ENCODE measurements at regions not wholly inside any gene's neighbourhood (a gene's known extent, or its start where the extent isn't known, plus 50 kb on each side); places are given as distances from the start of the nearest gene placed in this dataset.

GRCh38 chr21:28657566-28657965 is 335.1 kb downstream of the LTN1 start:
- H3K4me3 Mint-ChIP-seq = no peak overlapping the region

GRCh38 chr21:28655471-28655870 is 337.2 kb downstream of the LTN1 start:
- H3K27me3 Mint-ChIP-seq = no peaks in the 10 kb centered on the region
- H3K9me3 Mint-ChIP-seq (ENCODE audit: low read depth) = peaks cover 3% of the 10 kb centered on the region
- no peak for ATAC-seq
- H3K4me3 Mint-ChIP-seq = no peak overlapping the region
- no peak for DNase-seq
- H3K27ac Mint-ChIP-seq = no peak overlapping the region
- peaks cover 6% of the 10 kb centered on the region for H3K4me1 Mint-ChIP-seq
- peaks cover 5% of the 10 kb centered on the region for H3K36me3 Mint-ChIP-seq
- CTCF ChIA-PET = no interaction called here

More at GRCh38 chr21:28657566-28657965, 335.1 kb downstream of the LTN1 start:
- ATAC-seq (no peak), DNase-seq (no peak)
- H3K27me3 Mint-ChIP-seq = no peaks in the 10 kb centered on the region
- CTCF ChIA-PET = no interaction called here
- peaks cover 6% of the 10 kb centered on the region for H3K4me1 Mint-ChIP-seq
- peaks cover 7% of the 10 kb centered on the region for H3K36me3 Mint-ChIP-seq
- no peak overlapping the region for H3K27ac Mint-ChIP-seq
- peaks cover 3% of the 10 kb centered on the region for H3K9me3 Mint-ChIP-seq (ENCODE audit: low read depth)

- Mint-ChIP-seq H3K9me3 (ENCODE audit: low read depth) (peaks cover 3% of the 10 kb centered on the region), H3K4me3 (no peak overlapping the region), H3K4me1 (peaks cover 6% of the 10 kb centered on the region), H3K36me3 (peaks cover 5% of the 10 kb centered on the region), H3K27me3 (no peaks in the 10 kb centered on the region), H3K27ac (no peak overlapping the region)
- CTCF ChIA-PET = no interaction called here
- ATAC-seq (no peak), DNase-seq (no peak)
These were observed 338.3 kb downstream of the LTN1 start for GRCh38 chr21:28654406-28654805.

- no peak for ATAC-seq
- H3K4me3 Mint-ChIP-seq = no peak overlapping the region
- H3K4me1 Mint-ChIP-seq = peaks cover 6% of the 10 kb centered on the region
- DNase-seq = no peak
- peaks cover 9% of the 10 kb centered on the region for H3K36me3 Mint-ChIP-seq
- no peaks in the 10 kb centered on the region for H3K27me3 Mint-ChIP-seq
- H3K9me3 Mint-ChIP-seq (ENCODE audit: low read depth) = no peaks in the 10 kb centered on the region
- CTCF ChIA-PET = no interaction called here
- no peak overlapping the region for H3K27ac Mint-ChIP-seq
These were observed 347.9 kb downstream of the LTN1 start for GRCh38 chr21:28644762-28645161.

GRCh38 chr21:28642891-28643290 is 349.8 kb downstream of the LTN1 start:
- CTCF ChIA-PET = no interaction called here
- no peaks in the 10 kb centered on the region for H3K27me3 Mint-ChIP-seq
- no peak for ATAC-seq
- H3K9me3 Mint-ChIP-seq (ENCODE audit: low read depth) = peaks cover 4% of the 10 kb centered on the region
- H3K4me3 Mint-ChIP-seq = no peak overlapping the region
- peaks cover 17% of the 10 kb centered on the region for H3K36me3 Mint-ChIP-seq
- H3K4me1 Mint-ChIP-seq = peaks cover 7% of the 10 kb centered on the region
- H3K27ac Mint-ChIP-seq = no peak overlapping the region
- DNase-seq = no peak

GRCh38 chr21:28641731-28642130 is 350.9 kb downstream of the LTN1 start:
- CTCF ChIA-PET = no interaction called here
- peaks cover 17% of the 10 kb centered on the region for H3K36me3 Mint-ChIP-seq
- no peak overlapping the region for H3K27ac Mint-ChIP-seq
- H3K4me1 Mint-ChIP-seq = peaks cover 15% of the 10 kb centered on the region
- no peaks in the 10 kb centered on the region for H3K27me3 Mint-ChIP-seq
- peaks cover 4% of the 10 kb centered on the region for H3K9me3 Mint-ChIP-seq (ENCODE audit: low read depth)
- ATAC-seq (no peak), DNase-seq (no peak)
- H3K4me3 Mint-ChIP-seq = no peak overlapping the region

- Mint-ChIP-seq H3K9me3 (ENCODE audit: low read depth) (peaks cover 4% of the 10 kb centered on the region), H3K36me3 (peaks cover 20% of the 10 kb centered on the region), H3K4me1 (peaks cover 21% of the 10 kb centered on the region), H3K27me3 (no peaks in the 10 kb centered on the region), H3K4me3 (no peak overlapping the region), H3K27ac (no peak overlapping the region)
- ATAC-seq (no peak), DNase-seq (no peak)
- CTCF ChIA-PET = no interaction called here
These were observed 352.4 kb downstream of the LTN1 start for GRCh38 chr21:28640326-28640725.

GRCh38 chr21:28639737-28640136 is 352.9 kb downstream of the LTN1 start:
- CTCF ChIA-PET = no interaction called here
- Mint-ChIP-seq H3K9me3 (ENCODE audit: low read depth) (peaks cover 4% of the 10 kb centered on the region), H3K36me3 (peaks cover 20% of the 10 kb centered on the region), H3K4me3 (no peak overlapping the region), H3K4me1 (peaks cover 21% of the 10 kb centered on the region), H3K27ac (no peak overlapping the region), H3K27me3 (no peaks in the 10 kb centered on the region)
- no peak for DNase-seq
- ATAC-seq = no peak

GRCh38 chr21:28636752-28637691 is 355.7 kb downstream of the LTN1 start:
- Mint-ChIP-seq H3K27ac (peak overlapping the region; percentile 49), H3K4me3 (no peak overlapping the region), H3K4me1 (peaks cover 23% of the 10 kb centered on the region), H3K36me3 (peaks cover 14% of the 10 kb centered on the region), H3K9me3 (ENCODE audit: low read depth) (peaks cover 4% of the 10 kb centered on the region), H3K27me3 (no peaks in the 10 kb centered on the region)
- DNase-seq (peak; percentile 49), ATAC-seq (peak; percentile 66)
- CTCF ChIA-PET = no interaction called here

GRCh38 chr21:28635541-28635940 is 357.1 kb downstream of the LTN1 start:
- CTCF ChIA-PET = no interaction called here
- no peak overlapping the region for H3K4me3 Mint-ChIP-seq
- peaks cover 14% of the 10 kb centered on the region for H3K36me3 Mint-ChIP-seq
- H3K27me3 Mint-ChIP-seq = no peaks in the 10 kb centered on the region
- peaks cover 21% of the 10 kb centered on the region for H3K4me1 Mint-ChIP-seq
- H3K9me3 Mint-ChIP-seq (ENCODE audit: low read depth) = peaks cover 6% of the 10 kb centered on the region
- no peak for DNase-seq
- no peak for ATAC-seq
- H3K27ac Mint-ChIP-seq = no peak overlapping the region

GRCh38 chr21:28633839-28634555 is 358.7 kb downstream of the LTN1 start:
- Mint-ChIP-seq H3K9me3 (ENCODE audit: low read depth) (peaks cover 3% of the 10 kb centered on the region), H3K36me3 (peaks cover 9% of the 10 kb centered on the region), H3K27ac (no peak overlapping the region), H3K27me3 (no peaks in the 10 kb centered on the region), H3K4me1 (peaks cover 16% of the 10 kb centered on the region), H3K4me3 (no peak overlapping the region)
- CTCF ChIA-PET = interaction anchor here (1.1 kb wide), 1 partner anchor 112 kb away, joined by 3 read pairs; no protein-coding TSS in a partner anchor
- DNase-seq (no peak), ATAC-seq (no peak)

- Mint-ChIP-seq H3K36me3 (peaks cover 3% of the 10 kb centered on the region), H3K27me3 (no peaks in the 10 kb centered on the region), H3K9me3 (ENCODE audit: low read depth) (peaks cover 2% of the 10 kb centered on the region), H3K4me1 (peaks cover 17% of the 10 kb centered on the region), H3K27ac (no peak overlapping the region), H3K4me3 (no peak overlapping the region)
- no peak for DNase-seq
- CTCF ChIA-PET = no interaction called here
- ATAC-seq = no peak
These were observed 359.8 kb downstream of the LTN1 start for GRCh38 chr21:28632755-28633408.

- no peak overlapping the region for H3K27ac Mint-ChIP-seq
- peaks cover 2% of the 10 kb centered on the region for H3K9me3 Mint-ChIP-seq (ENCODE audit: low read depth)
- peaks cover 7% of the 10 kb centered on the region for H3K4me1 Mint-ChIP-seq
- peaks cover 7% of the 10 kb centered on the region for H3K36me3 Mint-ChIP-seq
- CTCF ChIA-PET = no interaction called here
- ATAC-seq (no peak), DNase-seq (no peak)
- no peaks in the 10 kb centered on the region for H3K27me3 Mint-ChIP-seq
- no peak overlapping the region for H3K4me3 Mint-ChIP-seq
These were observed 365.0 kb downstream of the LTN1 start for GRCh38 chr21:28627691-28628090.

Data from activated CD8-positive, alpha-beta memory T cell treated with anti-CD3 and anti-CD28 coated beads, Interleukin-2, amount 10 ng/mL, durations not matched to agents 7 days and 5 days (primary cell).